Keratinocyte (primary cell): ENCODE measurements at regions not wholly inside any gene's neighbourhood (a gene's known extent, or its start where the extent isn't known, plus 50 kb on each side); places are given as distances from the start of the nearest gene placed in this dataset.

ENCODE experiments used
- DNase-seq: peaks from one replicate; pipeline ENCODE4 v3.0.0-alpha.2; 2011; ENCODE audit warnings: low read depth, missing footprints, low spot score
- FAIRE-seq: peaks from 2 replicates; lab custom pipeline; 2011; peaks lifted over from hg19 to GRCh38; lab: Jason Lieb, UNC
- H2AFZ ChIP-seq: 2 replicates; pipeline ENCODE4 v1.6.0; 2012; ENCODE audit warnings: low read length, control low read depth, inconsistent platforms; ENCODE audit not compliant: control insufficient read depth
- H3K27ac ChIP-seq: 2 replicates; pipeline ENCODE4 v1.5.1; 2011; ENCODE audit warnings: low read length; ENCODE audit not compliant: control insufficient read depth, insufficient read depth
- H3K27me3 ChIP-seq: 3 replicates; pipeline ENCODE4 v1.6.0; 2011; ENCODE audit warnings: low read length; ENCODE audit not compliant: control insufficient read depth, insufficient read depth; ENCODE audit errors: extremely low read depth
- H3K36me3 ChIP-seq, 2 experiments: 2 replicates in 1 of 2; 3 replicates in 1 of 2; pipeline ENCODE4 v1.5.1; 2011; ENCODE audit warnings: low read length in 2 of 2, mild to moderate bottlenecking in 1 of 2; ENCODE audit not compliant: control insufficient read depth in 2 of 2, insufficient read depth in 2 of 2; ENCODE audit errors: extremely low read depth in 1 of 2
- H3K4me1 ChIP-seq: 3 replicates; pipeline ENCODE4 v1.5.1; 2011; ENCODE audit warnings: low read length; ENCODE audit not compliant: control insufficient read depth, insufficient read depth; ENCODE audit errors: extremely low read depth
- H3K4me2 ChIP-seq: 3 replicates; pipeline ENCODE4 v1.6.0; 2011; ENCODE audit warnings: low read depth, low read length; ENCODE audit not compliant: control insufficient read depth, insufficient read depth; ENCODE audit errors: extremely low read depth
- H3K4me3 ChIP-seq, 3 experiments: fragments of 200-600 bp in 1 of 3; sonication (generic) in 1 of 3; 2 replicates in 2 of 3; 3 replicates in 1 of 3; pipeline ENCODE4 v1.5.1; 2011 to 2016; ENCODE audit warnings: low read length in 3 of 3, mild to moderate bottlenecking in 3 of 3, control low read depth in 2 of 3, inconsistent platforms in 1 of 3, low read depth in 1 of 3, mixed read lengths in 1 of 3, mixed run types in 1 of 3, moderate library complexity in 1 of 3; ENCODE audit not compliant: control insufficient read depth in 2 of 3, insufficient read depth in 2 of 3; ENCODE audit errors: extremely low read depth in 1 of 3
- H3K79me2 ChIP-seq: 2 replicates; pipeline ENCODE4 v1.6.0; 2012; ENCODE audit warnings: low read length; ENCODE audit not compliant: control insufficient read depth, insufficient read depth
- H3K9ac ChIP-seq: 3 replicates; pipeline ENCODE4 v1.6.0; 2011; ENCODE audit warnings: low read length; ENCODE audit not compliant: control insufficient read depth, insufficient read depth; ENCODE audit errors: extremely low read depth
- H3K9me1 ChIP-seq: 3 replicates; pipeline ENCODE4 v1.6.0; 2011; ENCODE audit warnings: low read length; ENCODE audit not compliant: control insufficient read depth, insufficient read depth; ENCODE audit errors: extremely low read depth
- H3K9me3 ChIP-seq: 2 replicates; pipeline ENCODE4 v1.5.1; 2012; ENCODE audit warnings: low read depth, low read length; ENCODE audit not compliant: control insufficient read depth
- H4K20me1 ChIP-seq: 3 replicates; pipeline ENCODE4 v1.6.0; 2011; ENCODE audit warnings: low read length; ENCODE audit not compliant: control insufficient read depth, insufficient read depth; ENCODE audit errors: extremely low read depth
- EZH2 ChIP-seq: IDR thresholded peaks from one replicate; pipeline ENCODE4 v1.6.1; 2012; ENCODE audit warnings: inconsistent platforms, mild to moderate bottlenecking, low read length, moderate library complexity
- dilution Hi-C: fragments of 300-500 bp; cut with MboI; formaldehyde crosslinking; loops from one replicate; pipeline ENCODE4 v1.7.0; 2020; ENCODE audit warnings: low sequenced_read_pairs; ENCODE audit not compliant: extremely low pct_ligation_motif_present
- TF ChIP-seq, protein P1 (sequence below), 3 experiments: IDR thresholded peaks in 1 of 3; conservative IDR thresholded peaks in 1 of 3; optimal IDR thresholded peaks in 1 of 3; 2 replicates in 2 of 3; 3 replicates in 1 of 3; pipeline versions ENCODE3 to v1.5.1; 2011; ENCODE audit warnings: low read length in 3 of 3, mild to moderate bottlenecking in 3 of 3, moderate library complexity in 2 of 3, control low read depth in 1 of 3, inconsistent platforms in 1 of 3; ENCODE audit not compliant: insufficient read depth in 2 of 3; ENCODE audit errors: extremely low read depth in 1 of 3

DNA sequence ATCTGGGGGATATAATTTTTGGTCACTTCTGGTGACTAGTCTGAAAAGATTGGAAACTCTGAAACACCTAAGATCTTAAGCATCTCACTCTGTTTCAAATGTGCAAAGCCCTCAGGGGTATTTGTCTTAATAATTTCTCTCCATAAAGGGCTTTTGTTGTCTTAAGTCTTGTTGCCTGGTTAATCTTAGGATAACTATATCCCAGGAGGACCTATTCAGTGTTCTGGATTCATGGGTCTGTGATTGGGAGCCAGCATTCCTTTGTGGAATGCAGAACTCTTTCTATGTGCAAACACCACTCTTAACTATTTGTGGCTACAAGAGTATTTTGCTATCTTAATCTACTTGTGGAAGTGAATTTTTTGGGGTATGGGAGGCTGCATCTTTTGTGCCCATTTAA, 1573.0 kb upstream of the PRMT6 start:
- dilution Hi-C loops, result no loop called here
- no peaks in the 10 kb centered on the region for H3K36me3 ChIP-seq

DNA sequence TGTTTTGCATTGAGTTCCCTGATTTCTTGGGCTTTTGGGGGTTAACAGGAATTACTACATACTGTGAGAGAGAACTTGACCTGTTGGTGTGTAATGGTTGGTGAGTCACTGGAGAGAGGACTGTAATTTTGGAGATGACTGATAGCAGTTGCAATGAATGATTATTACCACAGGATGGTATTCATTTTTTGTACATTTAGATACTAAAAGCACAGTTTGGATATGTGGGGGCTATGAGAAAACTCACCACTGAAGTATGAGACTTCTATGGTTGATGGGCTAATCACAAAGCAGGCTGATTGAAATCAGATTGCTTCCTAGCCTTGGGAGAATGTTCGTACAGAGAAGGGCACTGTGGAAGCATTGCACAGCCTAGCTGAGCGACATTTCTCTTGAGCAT, 1571.3 kb upstream of the PRMT6 start:
- TF ChIP-seq, protein P1, sequence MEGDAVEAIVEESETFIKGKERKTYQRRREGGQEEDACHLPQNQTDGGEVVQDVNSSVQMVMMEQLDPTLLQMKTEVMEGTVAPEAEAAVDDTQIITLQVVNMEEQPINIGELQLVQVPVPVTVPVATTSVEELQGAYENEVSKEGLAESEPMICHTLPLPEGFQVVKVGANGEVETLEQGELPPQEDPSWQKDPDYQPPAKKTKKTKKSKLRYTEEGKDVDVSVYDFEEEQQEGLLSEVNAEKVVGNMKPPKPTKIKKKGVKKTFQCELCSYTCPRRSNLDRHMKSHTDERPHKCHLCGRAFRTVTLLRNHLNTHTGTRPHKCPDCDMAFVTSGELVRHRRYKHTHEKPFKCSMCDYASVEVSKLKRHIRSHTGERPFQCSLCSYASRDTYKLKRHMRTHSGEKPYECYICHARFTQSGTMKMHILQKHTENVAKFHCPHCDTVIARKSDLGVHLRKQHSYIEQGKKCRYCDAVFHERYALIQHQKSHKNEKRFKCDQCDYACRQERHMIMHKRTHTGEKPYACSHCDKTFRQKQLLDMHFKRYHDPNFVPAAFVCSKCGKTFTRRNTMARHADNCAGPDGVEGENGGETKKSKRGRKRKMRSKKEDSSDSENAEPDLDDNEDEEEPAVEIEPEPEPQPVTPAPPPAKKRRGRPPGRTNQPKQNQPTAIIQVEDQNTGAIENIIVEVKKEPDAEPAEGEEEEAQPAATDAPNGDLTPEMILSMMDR (optimal IDR thresholded peaks at IDR 0.05 in 1 of 3, IDR thresholded peaks at IDR 0.05 in 1 of 3, conservative IDR thresholded peaks at IDR 0.05 in 1 of 3; ENCODE audit: extremely low read depth in 1 of 3, insufficient read depth in 2 of 3, low read length in 3 of 3), result no peak
- no peak for TF ChIP-seq EZH2
- H3K27me3 ChIP-seq, result no peaks in the 10 kb centered on the region
- no peaks in the 10 kb centered on the region for H3K36me3 ChIP-seq
- FAIRE-seq, result no peak
- no peaks in the 10 kb centered on the region for H3K4me1 ChIP-seq
- no peak overlapping the region for H2AFZ ChIP-seq
- H3K4me2 ChIP-seq, result no peak overlapping the region
- H3K27ac ChIP-seq, result no peak overlapping the region
- no peaks in the 10 kb centered on the region for H4K20me1 ChIP-seq
- no peaks in the 10 kb centered on the region for H3K79me2 ChIP-seq
- H3K9ac ChIP-seq, result no peak overlapping the region
- no peaks in the 10 kb centered on the region for H3K9me1 ChIP-seq
- no peak overlapping the region for H3K4me3 ChIP-seq
- dilution Hi-C loops, result no loop called here
- DNase-seq, result no peak
- H3K9me3 ChIP-seq, result no peaks in the 10 kb centered on the region

More for the DNA sequence above, 1573.0 kb upstream of the PRMT6 start:
- TF ChIP-seq, protein P1 (optimal IDR thresholded peaks at IDR 0.05 in 1 of 3, IDR thresholded peaks at IDR 0.05 in 1 of 3, conservative IDR thresholded peaks at IDR 0.05 in 1 of 3; ENCODE audit: extremely low read depth in 1 of 3, insufficient read depth in 2 of 3, low read length in 3 of 3), result no peak
- TF ChIP-seq EZH2, result no peak
- H3K4me1 ChIP-seq, result no peaks in the 10 kb centered on the region
- no peaks in the 10 kb centered on the region for H3K9me1 ChIP-seq
- H3K4me2 ChIP-seq, result no peak overlapping the region
- H3K9ac ChIP-seq, result no peak overlapping the region
- H3K27me3 ChIP-seq, result no peaks in the 10 kb centered on the region
- no peak overlapping the region for H2AFZ ChIP-seq
- H3K27ac ChIP-seq, result no peak overlapping the region
- H3K79me2 ChIP-seq, result no peaks in the 10 kb centered on the region
- H4K20me1 ChIP-seq, result no peaks in the 10 kb centered on the region
- H3K4me3 ChIP-seq, result no peak overlapping the region
- DNase-seq (no peak), FAIRE-seq (no peak)
- H3K9me3 ChIP-seq, result no peaks in the 10 kb centered on the region
